ENCODE measurements at regions not wholly inside any gene's neighbourhood (a gene's known extent, or its start where the extent isn't known, plus 50 kb on each side); places are given as distances from the start of the nearest gene placed in this dataset.

- TF ChIP-seq TP53 (CRISPR knock-in tag; IDR thresholded peaks at IDR 0.05) (no peak), RORB (CRISPR knock-in tag; IDR thresholded peaks at IDR 0.05) (no peak), NFYB (CRISPR knock-in tag; conservative IDR thresholded peaks at IDR 0.05; ENCODE audit: low read depth) (no peak), TEAD1 (CRISPR knock-in tag; IDR thresholded peaks at IDR 0.05) (no peak), ZNF232 (CRISPR knock-in tag; IDR thresholded peaks at IDR 0.05) (no peak), ZNF532 (CRISPR knock-in tag; IDR thresholded peaks at IDR 0.05; ENCODE audit: borderline replicate concordance) (no peak), ZNF281 (CRISPR knock-in tag; IDR thresholded peaks at IDR 0.05) (no peak), JUN (CRISPR knock-in tag; IDR thresholded peaks at IDR 0.05) (no peak), KAT7 (CRISPR knock-in tag; IDR thresholded peaks at IDR 0.05; ENCODE audit: borderline replicate concordance) (no peak), E2F4 (CRISPR knock-in tag; IDR thresholded peaks at IDR 0.05; ENCODE audit: borderline replicate concordance, low read depth) (no peak), FOXP4 (CRISPR knock-in tag; IDR thresholded peaks at IDR 0.05) (no peak)
Measured at GRCh38 chr6:133816171-133816570, 72.7 kb upstream of the TCF21 start (continued).

- ChIA-PET POLR2A (no interaction called here), CTCF (interaction anchor here (0.5 to 2.3 kb wide), 14 partner anchors 13 to 1030 kb away, joined by 3 to 9 read pairs (median 4); no protein-coding TSS in a partner anchor)
- TF ChIP-seq ZNF512 (CRISPR knock-in tag; IDR thresholded peaks at IDR 0.05; ENCODE audit: borderline replicate concordance) (no peak), CTCF (IDR thresholded peaks at IDR 0.05) (peak; percentile 99)
- H3K27ac Mint-ChIP-seq = no peak overlapping the region
- H3K9me3 Mint-ChIP-seq = peaks cover 7% of the 10 kb centered on the region
- no peak overlapping the region for H3K4me3 Mint-ChIP-seq
- 0 out of 2 replicates have a peak, but pooled peaks cover 4% of the 10 kb centered on the region for H3K4me1 Mint-ChIP-seq
- H3K36me3 Mint-ChIP-seq = 0 out of 2 replicates have a peak, but pooled peaks cover 2% of the 10 kb centered on the region
- ATAC-seq (peak; percentile 94), DNase-seq (ENCODE audit: low spot score) (peak; percentile 88)
- H3K27me3 Mint-ChIP-seq (ENCODE audit: low read depth) = no peaks in the 10 kb centered on the region
Measured at GRCh38 chr6:133817460-133818047, 71.4 kb upstream of the TCF21 start.
